HG02938 (cell line): ENCODE measurements at regions not wholly inside any gene's neighbourhood (a gene's known extent, or its start where the extent isn't known, plus 50 kb on each side); places are given as distances from the start of the nearest gene placed in this dataset.
"Not testable (repeated sequence)": the region's sequence is repeated elsewhere in the genome, so short reads cannot be mapped to it uniquely, and the experiment has no call there.

Source experiments
- ATAC-seq: cut with Tn5 transposase; IDR thresholded peaks from one replicate; pipeline ENCODE4 v1.9.1; 2021; ENCODE audit warnings: mild to moderate bottlenecking, moderate library complexity; ENCODE audit not compliant: unreplicated experiment

DNA sequence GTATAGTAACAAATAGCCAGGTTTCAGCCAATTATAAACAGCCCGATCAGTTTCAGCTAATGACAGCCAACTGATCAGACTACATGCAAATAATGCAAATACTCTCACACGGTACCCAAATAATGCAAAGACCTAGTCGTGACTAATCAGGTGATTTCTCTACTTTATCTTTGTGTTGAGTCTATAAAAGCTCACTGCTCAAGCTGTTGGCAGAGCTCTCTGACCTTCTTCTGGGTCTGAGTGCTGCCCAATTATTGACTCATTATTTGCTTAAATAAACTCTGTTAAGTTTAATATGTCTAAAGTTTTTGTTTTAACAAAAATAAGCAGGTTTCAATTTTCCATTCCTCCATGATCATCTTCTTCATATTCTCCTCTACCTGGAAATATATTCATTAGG lies 1971.7 kb downstream of the SUCLG1 start:
- no peak for ATAC-seq

DNA sequence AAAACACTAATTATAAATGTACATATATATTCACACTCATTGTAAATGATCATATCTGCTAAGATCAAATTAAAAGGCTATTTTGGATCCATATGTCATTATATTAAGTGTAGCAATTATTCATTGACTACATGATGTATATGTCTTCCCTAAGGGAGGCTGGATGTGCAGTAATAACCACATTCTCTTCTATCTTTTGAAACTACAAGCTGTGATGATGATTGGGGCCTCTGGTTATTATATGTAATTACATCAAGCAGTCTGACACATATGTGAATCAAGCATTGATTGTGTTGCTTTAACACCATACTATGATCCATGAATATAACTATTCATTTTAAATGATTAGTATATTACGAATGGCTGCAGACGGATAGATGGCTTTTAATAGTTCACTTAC lies 1973.4 kb downstream of the SUCLG1 start:
- no peak for ATAC-seq

DNA sequence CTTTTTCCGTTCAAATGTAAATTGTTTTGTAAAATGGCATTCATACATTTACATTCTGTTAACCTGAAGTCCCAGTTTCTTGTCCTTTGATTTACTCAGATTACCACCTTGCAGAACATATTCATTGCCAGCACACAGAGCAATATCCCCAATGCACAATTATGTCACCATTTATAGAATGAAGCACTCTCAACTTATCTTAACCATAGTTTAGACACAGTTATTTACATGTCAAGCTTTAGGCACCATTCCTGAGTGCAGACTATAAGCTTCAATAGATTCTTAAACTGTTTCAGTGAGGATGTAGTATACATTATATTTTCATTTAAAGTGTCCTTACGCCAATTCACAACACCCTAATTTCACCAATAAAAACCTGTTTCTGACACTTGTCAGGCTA lies 1977.9 kb downstream of the SUCLG1 start:
- ATAC-seq, result no peak

DNA sequence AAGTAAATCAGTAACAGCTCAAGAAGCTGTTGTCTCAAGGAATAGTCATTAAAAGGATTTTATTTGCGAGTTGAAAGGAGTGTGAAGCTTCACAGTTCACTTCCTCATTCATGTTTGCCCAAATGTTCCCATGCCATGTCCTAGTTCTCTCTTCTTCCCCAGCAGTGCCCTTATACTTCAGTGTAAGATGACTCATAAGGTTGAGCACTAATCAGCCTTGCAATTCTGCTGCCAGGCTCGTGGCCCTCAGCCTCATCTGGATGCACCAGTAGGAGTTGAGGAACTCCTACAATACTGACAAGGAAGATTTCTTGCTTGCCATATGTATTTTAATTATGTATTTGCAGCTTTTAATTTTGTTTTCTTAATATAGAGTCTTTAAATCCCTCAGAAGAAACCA lies 1980.4 kb downstream of the SUCLG1 start:
- ATAC-seq, result no peak

DNA sequence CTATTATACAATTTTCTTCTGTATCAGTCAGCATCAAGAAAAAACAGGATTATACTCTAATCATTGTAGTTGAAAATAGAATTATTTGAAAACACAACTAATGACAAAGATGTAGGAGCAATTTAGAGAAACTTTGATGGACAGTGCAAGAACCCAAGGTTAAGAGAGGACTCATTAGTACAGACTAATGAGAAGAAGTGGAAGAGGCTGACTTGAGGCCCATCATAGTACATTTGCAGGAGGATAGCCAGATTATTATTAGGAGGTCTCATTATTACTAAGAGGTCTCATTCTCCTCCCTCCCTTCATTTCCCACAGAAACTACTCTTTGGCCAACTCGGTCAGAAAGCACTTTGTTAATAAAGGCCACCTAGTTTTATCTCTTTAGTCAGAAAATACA lies 1983.0 kb downstream of the SUCLG1 start:
- ATAC-seq, result no peak

DNA sequence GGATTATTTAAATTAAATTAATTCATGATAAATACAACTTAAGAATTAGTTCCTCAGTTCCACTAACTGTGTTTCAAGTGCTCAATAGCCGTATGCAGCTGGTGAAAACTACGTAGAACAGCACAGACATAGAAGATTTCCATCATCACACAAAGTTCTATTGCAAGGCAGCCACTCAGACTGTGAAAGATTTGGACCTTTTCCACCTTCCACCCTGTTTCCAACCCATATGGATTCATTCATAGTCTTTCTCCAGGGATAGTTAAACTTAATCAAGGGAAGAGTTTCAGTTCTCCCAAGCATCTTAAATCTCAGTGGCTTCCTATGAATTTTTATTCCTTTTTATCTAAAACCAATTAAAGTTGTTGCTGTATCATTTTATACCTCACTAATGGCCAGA lies 2030.8 kb downstream of the SUCLG1 start:
- ATAC-seq, result no peak

DNA sequence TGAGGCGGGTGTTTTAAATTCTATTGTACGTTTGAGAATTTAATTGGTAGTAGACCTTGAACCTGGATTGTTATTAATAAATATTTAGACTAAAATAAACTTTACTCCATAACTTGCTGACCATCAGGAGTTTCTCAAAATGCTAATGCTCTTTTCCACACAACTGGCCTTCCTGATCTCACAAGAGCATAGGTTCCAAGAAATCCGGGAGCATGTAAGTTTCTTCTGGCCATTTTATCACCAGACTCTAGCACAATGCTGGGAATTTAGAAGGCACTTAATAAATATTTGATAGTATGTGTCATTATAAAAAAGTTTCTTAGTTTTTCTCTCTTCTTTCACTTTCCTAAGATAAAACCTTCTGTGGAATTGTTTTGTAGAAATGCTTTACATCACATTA lies 2047.1 kb downstream of the SUCLG1 start:
- no peak for ATAC-seq

DNA sequence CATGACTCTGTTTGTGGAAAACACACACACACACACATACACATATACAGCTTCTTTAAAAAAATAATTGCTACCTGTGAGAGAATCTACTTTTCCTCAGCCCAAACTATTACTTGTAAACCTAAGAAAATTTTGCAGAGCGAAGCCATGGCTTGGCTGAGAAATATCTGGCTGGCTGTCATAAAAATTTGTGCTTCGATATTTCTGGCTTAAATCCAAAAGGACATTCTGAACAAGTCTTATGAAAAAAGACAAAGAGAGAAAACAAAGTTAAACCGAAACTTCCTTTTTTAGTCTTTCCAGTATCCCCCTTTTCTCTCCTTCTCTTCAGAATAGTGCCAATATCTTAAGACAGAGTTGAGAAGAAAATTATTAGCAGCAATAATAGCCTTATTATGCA lies 2048.0 kb downstream of the SUCLG1 start:
- no peak for ATAC-seq

DNA sequence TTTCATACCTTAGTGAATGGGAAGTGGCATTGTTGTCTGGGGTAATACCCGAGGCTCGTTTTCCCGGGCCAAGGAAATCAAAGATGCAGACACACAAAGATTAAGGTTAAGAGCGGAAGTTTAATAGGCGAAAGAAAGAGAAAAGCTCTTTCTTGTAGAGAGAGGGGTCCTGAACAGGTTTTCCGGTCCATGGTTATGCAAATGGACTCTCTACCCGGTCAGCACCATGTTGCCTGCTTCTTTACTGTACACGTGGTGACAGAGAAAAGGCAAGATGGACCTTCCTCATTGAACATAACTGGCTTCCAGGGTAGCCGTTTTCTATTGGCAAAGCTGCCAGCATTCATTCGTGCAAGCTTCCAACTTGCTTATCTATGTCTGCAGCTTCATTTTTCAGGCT lies 2063.5 kb downstream of the SUCLG1 start:
- ATAC-seq, result no peak

DNA sequence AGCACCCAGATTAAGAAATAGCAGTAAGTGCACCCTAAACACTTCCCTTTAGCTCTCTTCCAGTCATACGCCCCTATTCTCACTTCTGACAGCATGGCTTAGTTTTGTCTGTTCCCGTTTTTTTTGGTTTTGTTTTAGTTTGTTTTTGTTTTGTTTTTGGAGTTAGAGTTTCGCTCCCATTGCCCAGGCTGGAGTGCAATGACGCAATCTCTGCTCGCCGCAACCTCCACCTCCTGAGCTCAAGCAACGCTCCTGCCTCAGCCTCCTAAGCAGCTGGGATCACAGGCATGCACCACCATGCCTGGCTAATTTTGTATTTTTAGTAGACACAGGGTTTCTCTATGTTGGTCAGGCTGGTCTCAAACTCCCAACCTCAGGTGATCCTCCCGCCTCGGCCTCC lies 2067.7 kb downstream of the SUCLG1 start:
- no peak for ATAC-seq

DNA sequence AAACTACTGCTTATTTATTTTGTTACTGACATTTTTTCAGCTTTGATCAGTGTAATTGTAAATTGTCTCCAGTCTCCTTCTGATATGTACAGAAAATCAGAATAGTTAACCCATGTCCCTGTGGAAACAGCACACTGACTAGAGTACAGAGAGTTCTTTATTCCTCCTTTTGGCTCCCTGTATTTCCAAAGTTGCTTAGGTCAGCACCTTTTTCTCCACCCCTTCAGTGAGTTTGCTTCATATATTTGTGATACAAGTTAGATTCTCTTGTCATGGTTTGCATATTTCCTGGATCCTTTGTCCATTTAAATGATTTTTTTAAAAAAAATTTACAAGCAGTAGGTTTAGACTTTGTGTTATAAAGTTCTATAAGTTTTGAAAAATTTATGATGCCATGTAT lies 2051.1 kb upstream of the LRRTM1 start:
- no peak for ATAC-seq

DNA sequence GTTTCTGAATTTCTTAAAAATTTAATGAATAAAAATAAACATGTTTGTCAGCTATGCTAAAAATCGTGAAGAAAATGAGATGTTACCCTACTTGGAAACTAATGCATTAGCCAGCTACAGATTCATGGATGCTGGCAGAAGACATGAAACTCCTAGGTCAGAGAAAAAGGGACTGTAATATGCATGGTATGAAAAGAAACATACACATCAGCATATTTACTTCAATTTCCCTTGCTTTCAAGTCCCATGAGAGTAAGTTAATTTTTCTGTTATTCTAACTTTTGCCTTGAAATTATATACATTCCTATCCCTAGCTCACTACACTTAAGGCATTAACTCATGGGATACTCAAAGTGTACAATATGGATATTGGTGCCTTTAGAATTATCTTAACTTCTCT lies 2041.4 kb upstream of the LRRTM1 start:
- no peak for ATAC-seq

DNA sequence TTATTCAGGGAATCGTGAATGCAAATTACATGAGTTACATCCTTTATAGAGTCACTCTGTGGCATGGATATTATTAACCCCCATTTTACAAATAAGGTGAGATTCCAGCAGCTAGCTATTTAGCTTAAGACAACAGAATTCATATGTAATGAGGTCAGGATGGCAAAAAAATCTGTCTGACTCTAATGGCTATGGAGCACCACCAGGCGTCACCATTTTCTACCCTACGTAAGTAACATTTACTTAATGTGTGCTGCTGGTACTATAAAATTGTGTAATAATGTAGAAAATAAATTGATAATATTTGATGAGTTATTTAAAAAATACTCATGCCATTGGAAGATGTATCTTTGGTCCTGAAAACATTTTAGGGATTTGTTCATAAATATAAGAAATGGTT lies 2040.1 kb upstream of the LRRTM1 start:
- ATAC-seq, result no peak

DNA sequence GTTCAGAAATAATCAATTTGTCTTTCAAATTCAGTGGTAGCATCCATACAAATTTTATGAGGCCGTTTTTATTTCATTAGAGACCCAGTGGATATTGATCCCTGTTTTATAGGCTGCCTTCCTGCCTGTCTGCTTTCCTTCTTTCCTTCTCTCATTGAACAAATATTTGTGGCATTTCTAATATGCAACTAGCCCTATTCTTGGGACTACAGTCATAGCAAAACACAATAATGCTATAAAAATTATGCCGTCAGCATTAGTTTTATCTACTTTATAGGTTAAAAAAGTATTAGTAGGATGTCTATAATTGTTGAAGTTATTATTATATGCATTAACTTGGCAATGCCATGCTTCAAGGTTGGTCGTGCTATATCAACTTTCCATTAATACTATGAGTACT lies 2037.8 kb upstream of the LRRTM1 start:
- no peak for ATAC-seq

DNA sequence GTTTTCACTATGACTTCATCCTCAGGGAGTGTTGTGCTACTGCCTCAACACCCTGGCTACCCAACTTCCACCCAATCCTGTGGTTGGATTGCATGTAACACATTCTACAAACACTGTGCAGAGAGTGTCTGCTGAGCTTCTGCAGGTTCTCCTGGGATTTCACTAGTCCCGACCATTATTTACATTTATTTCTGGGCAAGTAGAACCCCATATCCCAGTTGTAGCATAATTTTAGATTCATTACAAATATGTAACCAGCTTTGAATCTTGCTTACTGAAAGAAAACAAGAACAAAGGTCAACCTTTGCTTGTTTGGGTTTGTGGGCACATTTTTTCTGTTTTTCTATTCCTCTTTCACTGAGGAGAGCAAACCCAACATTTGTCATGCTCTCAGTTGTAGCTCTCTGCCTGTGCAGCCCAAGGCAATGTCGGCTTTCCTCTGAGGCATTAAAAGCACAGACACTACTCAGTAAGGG lies 2036.1 kb upstream of the LRRTM1 start:
- no peak for ATAC-seq

DNA sequence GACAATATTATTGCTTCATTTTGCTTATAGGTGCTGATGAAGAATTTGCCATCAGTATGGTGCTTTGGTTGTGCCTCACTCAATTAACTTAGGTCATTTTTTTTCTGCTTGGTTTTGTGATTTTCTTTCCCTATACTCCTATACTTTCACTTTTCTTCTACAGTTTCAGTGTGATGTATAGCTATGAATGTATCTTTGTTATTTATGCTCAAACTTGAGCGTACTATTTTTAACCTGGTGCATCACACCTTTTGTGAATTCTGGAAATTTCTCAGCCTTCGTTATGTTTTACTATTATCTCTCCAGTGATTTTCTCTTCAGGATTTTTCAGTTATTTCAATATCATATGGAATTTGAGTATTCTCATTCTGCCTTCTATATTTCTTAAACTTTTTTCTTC lies 2035.3 kb upstream of the LRRTM1 start:
- no peak for ATAC-seq

DNA sequence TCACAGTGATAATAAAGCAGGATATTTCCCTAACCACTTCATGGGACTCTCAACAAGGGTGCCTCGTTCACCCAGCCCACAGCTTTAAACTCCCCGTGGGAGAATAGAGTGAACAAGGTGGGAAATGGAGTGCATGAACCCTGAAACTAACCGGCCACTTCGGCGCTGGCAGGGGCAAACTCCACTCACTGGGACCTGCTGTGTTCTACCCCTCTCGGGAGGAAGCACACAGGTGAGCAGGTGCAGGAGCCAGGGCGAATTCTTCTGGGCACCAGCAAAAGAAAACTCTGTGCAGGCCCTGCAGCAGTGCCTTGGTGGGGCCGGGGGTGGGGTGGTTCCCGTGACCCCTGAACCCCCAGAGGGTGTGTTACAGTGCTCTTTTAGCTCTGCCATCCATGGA lies 2029.1 kb upstream of the LRRTM1 start:
- no peak for ATAC-seq

DNA sequence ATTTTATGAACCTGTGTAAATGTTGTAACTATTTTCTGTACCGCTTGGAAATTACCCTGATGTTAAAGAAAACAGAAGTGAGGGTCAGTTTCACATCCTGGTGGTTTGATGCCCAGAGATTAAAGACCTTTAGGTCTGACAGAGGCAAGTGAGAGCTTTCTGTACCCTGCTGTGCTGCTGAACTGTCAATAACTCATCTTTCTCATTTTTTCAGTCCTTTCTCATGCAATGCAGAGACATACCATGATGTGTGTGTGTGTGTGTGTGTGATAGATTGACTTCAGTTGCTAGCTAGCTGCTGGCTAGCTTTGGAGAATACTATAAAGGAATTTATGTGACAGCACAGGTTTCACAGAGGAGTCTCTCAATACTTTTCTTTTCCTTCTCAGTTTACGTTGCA lies 2025.6 kb upstream of the LRRTM1 start:
- no peak for ATAC-seq

DNA sequence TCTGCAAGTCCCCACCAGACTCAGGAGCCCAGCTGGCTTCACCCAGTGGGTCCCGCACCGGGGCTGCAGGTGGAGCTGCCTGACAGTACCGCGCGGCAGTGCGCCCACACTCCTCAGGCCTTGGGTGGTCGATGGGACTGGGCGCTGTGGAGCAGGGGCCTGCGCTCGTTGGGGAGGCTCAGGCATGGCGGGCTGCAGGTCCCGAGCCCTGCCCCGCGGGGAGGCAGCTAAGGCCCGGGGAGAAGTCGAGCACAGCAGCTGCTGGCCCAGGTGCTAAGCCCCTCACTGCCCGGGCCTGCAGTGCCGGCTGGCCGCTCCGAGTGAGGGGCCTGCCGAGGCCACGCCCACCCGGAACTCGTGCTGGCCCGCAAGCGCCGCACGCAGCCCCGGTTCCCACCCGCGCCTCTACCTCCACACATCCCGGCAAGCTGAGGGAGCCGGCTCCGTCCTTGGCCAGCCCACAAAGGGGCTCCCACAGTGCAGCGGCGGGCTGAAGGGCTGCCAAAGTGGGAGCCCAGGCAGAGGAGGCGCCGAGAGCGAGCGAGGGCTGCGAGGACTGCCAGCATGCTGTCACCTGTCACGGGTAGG lies 2021.7 kb upstream of the LRRTM1 start:
- ATAC-seq, result not testable (repeated sequence)

DNA sequence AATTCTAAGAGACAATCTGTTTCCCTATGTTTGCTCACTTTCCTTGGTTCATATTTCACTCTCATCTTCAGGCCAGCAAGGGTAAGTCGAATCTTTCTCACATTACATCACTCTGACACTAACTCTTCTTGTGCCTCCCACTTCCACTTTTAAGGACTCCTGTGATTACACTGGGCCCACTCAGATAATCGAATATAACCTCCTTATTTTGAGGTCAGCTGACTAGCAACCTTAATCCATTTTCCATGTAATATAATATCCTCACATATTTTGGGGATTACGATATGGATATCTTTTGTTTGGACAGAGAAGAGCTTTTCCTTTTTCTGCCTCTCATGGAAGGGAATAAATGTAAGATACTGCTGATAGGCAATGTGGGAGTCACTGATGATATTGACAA lies 2015.7 kb upstream of the LRRTM1 start:
- no peak for ATAC-seq

DNA sequence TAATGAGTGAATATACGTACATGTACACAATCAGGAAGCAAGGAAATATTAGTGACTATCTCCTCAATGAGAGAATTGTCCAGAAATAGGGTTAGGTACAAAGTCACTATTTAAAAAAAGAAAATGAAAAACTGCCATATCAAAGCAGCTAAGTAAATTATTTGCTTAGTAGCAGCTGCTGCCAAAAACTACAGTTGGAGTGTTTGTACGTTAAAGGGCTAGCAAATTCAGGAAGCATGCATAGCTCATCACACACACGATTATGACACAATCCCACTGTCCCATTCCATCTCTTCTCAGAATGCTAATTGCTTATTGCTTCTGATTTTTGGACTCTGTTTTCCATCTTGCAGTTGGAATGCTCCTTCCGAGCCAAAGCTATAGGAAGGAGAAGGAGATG lies 2012.5 kb upstream of the LRRTM1 start:
- no peak for ATAC-seq

DNA sequence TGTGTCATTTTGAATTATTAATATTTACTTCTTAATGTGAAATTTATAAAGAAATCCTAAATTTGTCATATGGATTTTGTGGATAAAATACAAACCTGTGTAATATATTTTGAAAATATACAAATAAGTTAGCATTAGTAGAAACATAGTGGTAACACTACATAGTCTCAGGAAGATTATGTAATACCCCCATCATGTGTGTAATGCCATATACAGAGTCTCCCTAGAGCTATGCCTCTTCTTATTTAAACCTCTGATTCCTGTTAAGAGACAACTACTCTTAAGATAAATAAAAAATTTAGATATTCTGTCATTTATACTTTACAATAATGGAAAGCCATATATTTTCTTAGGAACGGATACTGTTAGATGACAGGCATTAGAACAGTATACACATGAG lies 2012.0 kb upstream of the LRRTM1 start:
- no peak for ATAC-seq

DNA sequence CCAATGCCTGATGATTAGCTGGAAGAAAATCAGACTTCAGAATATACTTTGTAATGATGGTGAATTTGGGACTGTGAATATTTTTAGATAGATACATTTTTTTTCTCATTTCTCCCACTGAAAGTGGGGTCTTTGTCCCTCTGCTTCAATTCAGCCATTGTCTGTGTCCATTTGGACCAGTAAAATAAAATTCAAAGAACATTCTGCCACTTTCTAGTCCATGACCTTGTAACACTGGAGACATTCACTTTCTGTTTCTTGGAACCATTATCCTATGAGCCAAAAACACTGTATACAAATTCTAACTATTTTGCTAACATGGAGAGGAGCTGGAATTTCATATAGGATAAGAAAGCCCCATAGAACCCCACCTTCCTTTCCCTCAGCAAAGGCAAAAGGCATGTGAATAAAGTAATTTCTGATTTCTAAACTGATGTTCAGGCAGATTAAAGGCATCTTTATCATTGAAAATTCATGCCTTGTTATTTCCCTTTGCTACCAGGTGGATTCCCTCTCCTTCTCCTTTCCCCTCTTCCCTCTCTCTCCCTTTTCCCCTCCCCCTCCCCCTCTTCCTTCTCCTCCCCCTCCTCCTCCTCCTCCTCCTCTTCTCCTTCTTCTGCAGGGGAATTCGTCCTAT lies 2010.4 kb upstream of the LRRTM1 start:
- no peak for ATAC-seq
